ENCODE measurements at regions not wholly inside any gene's neighbourhood (a gene's known extent, or its start where the extent isn't known, plus 50 kb on each side); places are given as distances from the start of the nearest gene placed in this dataset.

DNA sequence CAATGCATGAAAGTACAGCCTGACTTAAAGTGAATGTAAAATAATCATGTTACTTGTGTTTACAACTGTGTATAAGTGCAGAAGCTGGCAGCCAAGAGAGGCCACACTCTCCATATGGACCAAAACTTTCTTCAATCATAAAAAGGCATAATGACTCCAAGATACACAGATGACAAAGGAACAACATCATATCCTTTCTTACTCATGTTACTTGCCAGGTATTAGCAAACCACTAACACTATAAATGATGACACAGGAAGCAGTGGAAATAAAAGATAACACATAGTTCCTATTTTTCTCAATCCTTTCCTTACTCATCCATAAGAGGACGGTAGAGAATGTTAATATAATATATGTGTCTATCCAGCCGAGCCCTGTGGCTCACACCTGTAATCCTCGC, 400.0 kb upstream of the CDH2 start:
- TF ChIP-seq CTCF (IDR thresholded peaks at IDR 0.05) (no peak), POLR2A (IDR thresholded peaks at IDR 0.05) (no peak)
